VCaP (cell line): ENCODE measurements at regions not wholly inside any gene's neighbourhood (a gene's known extent, or its start where the extent isn't known, plus 50 kb on each side); places are given as distances from the start of the nearest gene placed in this dataset.

Experiments used
- H3K27ac ChIP-seq: fragments of 450-650 bp; 2 replicates; pipeline ENCODE4 v1.5.1; 2017
- CTCF ChIP-seq: fragments of 450-650 bp; conservative IDR thresholded peaks from 2 replicates; pipeline ENCODE4 v1.5.1; 2017; ENCODE audit warnings: mild to moderate bottlenecking, moderate library complexity

GRCh38 chr6:41469156-41470028, 76.8 kb upstream of the FOXP4 start:
- no peak overlapping the region; the same call in 1 of the 2 replicates for H3K27ac ChIP-seq
- TF ChIP-seq CTCF: no peak

GRCh38 chr6:41470029-41470330, 76.2 kb upstream of the FOXP4 start:
- no peak for TF ChIP-seq CTCF

GRCh38 chr6:41470331-41471063, 75.7 kb upstream of the FOXP4 start:
- H3K27ac ChIP-seq: no peak overlapping the region; the same call in 1 of the 2 replicates
- TF ChIP-seq CTCF: no peak

More at GRCh38 chr6:41470029-41470330, 76.2 kb upstream of the FOXP4 start:
- no peak overlapping the region; the same call in 1 of the 2 replicates for H3K27ac ChIP-seq

- no peak overlapping the region for H3K27ac ChIP-seq
- no peak for TF ChIP-seq CTCF
These were observed 74.9 kb upstream of the FOXP4 start for GRCh38 chr6:41471064-41471895.

GRCh38 chr6:41474213-41474933, 71.8 kb upstream of the FOXP4 start:
- TF ChIP-seq CTCF: no peak
- no peak overlapping the region for H3K27ac ChIP-seq

GRCh38 chr6:41475164-41475563, 71.0 kb upstream of the FOXP4 start:
- no peak overlapping the region for H3K27ac ChIP-seq
- TF ChIP-seq CTCF: no peak
